PC-3 (cell line): ENCODE measurements at regions not wholly inside any gene's neighbourhood (a gene's known extent, or its start where the extent isn't known, plus 50 kb on each side); places are given as distances from the start of the nearest gene placed in this dataset.

Source experiments
- EZH2 ChIP-seq: fragments of 300-600 bp; sonication (generic); IDR thresholded peaks from one replicate; pipeline ENCODE4 v1.6.1; 2017; ENCODE audit warnings: antibody characterized with exemption, mild to moderate bottlenecking, low read length; ENCODE audit not compliant: unreplicated experiment
- EZH2phosphoT487 ChIP-seq: fragments of 300-600 bp; sonication (generic); IDR thresholded peaks from 2 replicates; pipeline ENCODE4 v1.6.1; 2018; ENCODE audit warnings: mild to moderate bottlenecking, antibody characterized with exemption, low read length, borderline replicate concordance
- TF ChIP-seq, protein P1 (sequence below): fragments of 300-600 bp; sonication (generic); conservative IDR thresholded peaks from 2 replicates; pipeline ENCODE4 v1.5.1; 2017; ENCODE audit warnings: antibody characterized with exemption, low read depth, mild to moderate bottlenecking, low read length

DNA sequence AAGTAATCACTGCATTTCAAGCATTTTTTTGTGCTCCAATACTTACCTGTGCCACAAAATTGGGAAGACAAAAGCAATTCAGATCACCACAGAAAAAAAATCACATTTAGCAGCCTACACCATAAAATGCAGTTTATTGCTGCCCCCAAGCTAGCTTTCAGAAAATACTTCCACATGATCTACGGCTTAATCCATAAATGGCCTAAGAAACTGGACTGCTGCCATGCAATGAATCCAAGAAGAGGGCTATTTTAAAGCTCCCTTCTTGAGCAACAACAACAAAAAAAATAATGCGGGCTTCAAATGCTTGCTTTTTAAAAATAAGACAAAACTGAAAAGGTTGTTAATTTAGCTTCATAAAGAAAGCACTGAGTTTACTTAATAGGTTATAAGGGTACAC lies 272.3 kb downstream of the RAD51AP2 start:
- TF ChIP-seq, protein P1, sequence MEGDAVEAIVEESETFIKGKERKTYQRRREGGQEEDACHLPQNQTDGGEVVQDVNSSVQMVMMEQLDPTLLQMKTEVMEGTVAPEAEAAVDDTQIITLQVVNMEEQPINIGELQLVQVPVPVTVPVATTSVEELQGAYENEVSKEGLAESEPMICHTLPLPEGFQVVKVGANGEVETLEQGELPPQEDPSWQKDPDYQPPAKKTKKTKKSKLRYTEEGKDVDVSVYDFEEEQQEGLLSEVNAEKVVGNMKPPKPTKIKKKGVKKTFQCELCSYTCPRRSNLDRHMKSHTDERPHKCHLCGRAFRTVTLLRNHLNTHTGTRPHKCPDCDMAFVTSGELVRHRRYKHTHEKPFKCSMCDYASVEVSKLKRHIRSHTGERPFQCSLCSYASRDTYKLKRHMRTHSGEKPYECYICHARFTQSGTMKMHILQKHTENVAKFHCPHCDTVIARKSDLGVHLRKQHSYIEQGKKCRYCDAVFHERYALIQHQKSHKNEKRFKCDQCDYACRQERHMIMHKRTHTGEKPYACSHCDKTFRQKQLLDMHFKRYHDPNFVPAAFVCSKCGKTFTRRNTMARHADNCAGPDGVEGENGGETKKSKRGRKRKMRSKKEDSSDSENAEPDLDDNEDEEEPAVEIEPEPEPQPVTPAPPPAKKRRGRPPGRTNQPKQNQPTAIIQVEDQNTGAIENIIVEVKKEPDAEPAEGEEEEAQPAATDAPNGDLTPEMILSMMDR, result no peak
- TF ChIP-seq EZH2 (no peak), EZH2phosphoT487 (no peak)
